ENCODE measurements at regions not wholly inside any gene's neighbourhood (a gene's known extent, or its start where the extent isn't known, plus 50 kb on each side); places are given as distances from the start of the nearest gene placed in this dataset.

DNA sequence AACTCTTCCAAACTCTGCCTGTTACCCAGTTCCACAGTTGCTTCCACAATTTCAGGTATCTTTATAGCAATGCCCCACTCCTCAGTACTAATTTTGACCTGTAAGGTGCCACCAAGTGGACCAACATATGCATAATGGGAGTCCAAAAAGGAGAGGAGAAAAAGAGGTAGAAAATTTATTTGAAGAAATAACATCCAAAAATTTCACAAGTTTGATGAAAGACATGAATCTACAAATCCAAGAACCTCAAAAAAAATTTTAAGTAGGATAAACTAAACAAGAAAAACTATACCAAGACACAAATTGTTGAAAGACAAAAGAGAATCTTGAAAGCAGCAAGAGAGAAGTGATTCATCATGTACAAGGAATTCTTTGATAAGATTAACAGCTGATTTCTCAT is 79.8 kb downstream of the BARX1 start:
- Histone ChIP-seq H3K4me1 (ENCODE audit: control insufficient read depth in 2 of 2, insufficient read depth in 2 of 2, low read length in 2 of 2) (no peaks in the 10 kb centered on the region), H3K9ac (ENCODE audit: low read length) (no peak overlapping the region), H3K4me3 (ENCODE audit: control extremely low read depth in 1 of 5, extremely low read depth in 1 of 5, insufficient read depth in 1 of 5, low read depth in 2 of 5, low read length in 4 of 5) (no peak overlapping the region), H3K27ac (ENCODE audit: low read length in 2 of 2) (no peak overlapping the region), H3K79me2 (ENCODE audit: control insufficient read depth, insufficient read depth, low read length) (no peaks in the 10 kb centered on the region), H3K36me3 (replicated peaks in 1 of 2; ENCODE audit: control extremely low read depth in 1 of 2, control insufficient read depth in 1 of 2, extremely low read depth in 1 of 2, insufficient read depth in 2 of 2, low read length in 1 of 2) (no peaks in the 10 kb centered on the region), H2AFZ (ENCODE audit: insufficient read depth, low read depth, low read length, poor library complexity, severe bottlenecking) (no peak overlapping the region), H3K9me3 (ENCODE audit: control extremely low read depth in 1 of 3, control insufficient read depth in 2 of 3, insufficient read depth in 1 of 3, low read length in 2 of 3) (peaks cover 3 to 21% (median 19%) of the 10 kb centered on the region in 3 donors), H4K20me1 (ENCODE audit: control insufficient read depth, insufficient read depth, low read length, poor library complexity, severe bottlenecking) (no peaks in the 10 kb centered on the region), H3K4me2 (replicated peaks; ENCODE audit: low read depth, low read length, poor library complexity, severe bottlenecking) (no peak overlapping the region), H3K27me3 (replicated peaks in 1 of 4; ENCODE audit: control extremely low read depth in 1 of 4, control insufficient read depth in 3 of 4, insufficient read depth in 4 of 4, low read length in 3 of 4) (peaks cover 0 to 5% (median 0%) of the 10 kb centered on the region in 4 experiments)
- ChIA-PET CTCF (no interaction called here), POLR2A (no interaction called here)
- Mint-ChIP-seq H3K9me3 (ENCODE audit: insufficient read depth) (peaks cover 14% of the 10 kb centered on the region), H3K4me3 (no peak overlapping the region), H3K4me1 (no peaks in the 10 kb centered on the region), H3K27me3 (peaks cover 24% of the 10 kb centered on the region), H3K27ac (no peak overlapping the region)
- DNase-seq (no peak), ATAC-seq (ENCODE audit: low read depth) (no peak)
- intact Hi-C loops (cut with micrococcal nuclease) = no loop called here
- TF ChIP-seq, protein P1, sequence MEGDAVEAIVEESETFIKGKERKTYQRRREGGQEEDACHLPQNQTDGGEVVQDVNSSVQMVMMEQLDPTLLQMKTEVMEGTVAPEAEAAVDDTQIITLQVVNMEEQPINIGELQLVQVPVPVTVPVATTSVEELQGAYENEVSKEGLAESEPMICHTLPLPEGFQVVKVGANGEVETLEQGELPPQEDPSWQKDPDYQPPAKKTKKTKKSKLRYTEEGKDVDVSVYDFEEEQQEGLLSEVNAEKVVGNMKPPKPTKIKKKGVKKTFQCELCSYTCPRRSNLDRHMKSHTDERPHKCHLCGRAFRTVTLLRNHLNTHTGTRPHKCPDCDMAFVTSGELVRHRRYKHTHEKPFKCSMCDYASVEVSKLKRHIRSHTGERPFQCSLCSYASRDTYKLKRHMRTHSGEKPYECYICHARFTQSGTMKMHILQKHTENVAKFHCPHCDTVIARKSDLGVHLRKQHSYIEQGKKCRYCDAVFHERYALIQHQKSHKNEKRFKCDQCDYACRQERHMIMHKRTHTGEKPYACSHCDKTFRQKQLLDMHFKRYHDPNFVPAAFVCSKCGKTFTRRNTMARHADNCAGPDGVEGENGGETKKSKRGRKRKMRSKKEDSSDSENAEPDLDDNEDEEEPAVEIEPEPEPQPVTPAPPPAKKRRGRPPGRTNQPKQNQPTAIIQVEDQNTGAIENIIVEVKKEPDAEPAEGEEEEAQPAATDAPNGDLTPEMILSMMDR (IDR thresholded peaks at IDR 0.05) = no peak
- no peak for TF ChIP-seq EZH2 (IDR thresholded peaks at IDR 0.05; ENCODE audit: borderline replicate concordance, insufficient read depth, low read depth, low read length, poor library complexity, severe bottlenecking)

DNA sequence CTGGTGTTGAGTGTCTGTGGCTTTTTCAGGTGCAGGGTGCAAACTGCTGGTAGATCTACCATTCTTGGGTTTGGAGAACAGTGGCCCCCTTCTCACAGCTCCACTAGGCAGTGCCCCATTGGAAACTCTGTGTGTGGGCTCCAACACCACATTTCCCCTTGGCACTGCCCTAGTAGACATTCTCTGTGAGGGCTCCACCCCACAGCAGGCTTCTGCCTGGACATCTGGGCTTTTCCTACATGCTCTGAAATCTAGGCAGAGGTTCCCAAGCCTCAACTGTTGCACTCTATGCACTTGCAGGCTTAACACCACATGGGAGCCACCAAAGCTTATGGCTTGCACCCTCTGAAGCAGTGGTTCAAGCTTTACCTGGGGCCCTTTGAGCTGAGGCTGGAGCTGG is 80.9 kb downstream of the BARX1 start:
- H3K27me3 ChIP-seq (replicated peaks in 1 of 4; ENCODE audit: control extremely low read depth in 1 of 4, control insufficient read depth in 3 of 4, insufficient read depth in 4 of 4, low read length in 3 of 4) = peaks cover 0 to 8% (median 0%) of the 10 kb centered on the region in 4 experiments
- Mint-ChIP-seq H3K27me3 (peaks cover 24% of the 10 kb centered on the region), H3K27ac (no peak overlapping the region), H3K4me1 (no peaks in the 10 kb centered on the region), H3K9me3 (ENCODE audit: insufficient read depth) (peaks cover 14% of the 10 kb centered on the region), H3K4me3 (no peak overlapping the region)
- ChIA-PET CTCF (no interaction called here), POLR2A (no interaction called here)
- no peak overlapping the region for H3K4me2 ChIP-seq (replicated peaks; ENCODE audit: low read depth, low read length, poor library complexity, severe bottlenecking)
- H3K9me3 ChIP-seq (ENCODE audit: control extremely low read depth in 1 of 3, control insufficient read depth in 2 of 3, insufficient read depth in 1 of 3, low read length in 2 of 3) = peaks cover 3 to 21% (median 19%) of the 10 kb centered on the region in 3 donors
- H3K9ac ChIP-seq (ENCODE audit: low read length) = no peak overlapping the region
- ATAC-seq (ENCODE audit: low read depth) (no peak), DNase-seq (no peak)
- intact Hi-C loops (cut with micrococcal nuclease) = no loop called here
- H2AFZ ChIP-seq (ENCODE audit: insufficient read depth, low read depth, low read length, poor library complexity, severe bottlenecking) = no peak overlapping the region
- no peak for TF ChIP-seq EZH2 (IDR thresholded peaks at IDR 0.05; ENCODE audit: borderline replicate concordance, insufficient read depth, low read depth, low read length, poor library complexity, severe bottlenecking)
- TF ChIP-seq, protein P1 (IDR thresholded peaks at IDR 0.05) = no peak
- H3K4me1 ChIP-seq (ENCODE audit: control insufficient read depth in 2 of 2, insufficient read depth in 2 of 2, low read length in 2 of 2) = no peaks in the 10 kb centered on the region
- H3K79me2 ChIP-seq (ENCODE audit: control insufficient read depth, insufficient read depth, low read length) = no peaks in the 10 kb centered on the region
- no peaks in the 10 kb centered on the region for H4K20me1 ChIP-seq (ENCODE audit: control insufficient read depth, insufficient read depth, low read length, poor library complexity, severe bottlenecking)
- H3K27ac ChIP-seq (ENCODE audit: low read length in 2 of 2) = no peak overlapping the region
- no peaks in the 10 kb centered on the region for H3K36me3 ChIP-seq (replicated peaks in 1 of 2; ENCODE audit: control extremely low read depth in 1 of 2, control insufficient read depth in 1 of 2, extremely low read depth in 1 of 2, insufficient read depth in 2 of 2, low read length in 1 of 2)
- no peak overlapping the region for H3K4me3 ChIP-seq (ENCODE audit: control extremely low read depth in 1 of 5, extremely low read depth in 1 of 5, insufficient read depth in 1 of 5, low read depth in 2 of 5, low read length in 4 of 5)

Data from B cell (primary cell).